MM.1S (cell line): ENCODE measurements at regions not wholly inside any gene's neighbourhood (a gene's known extent, or its start where the extent isn't known, plus 50 kb on each side); places are given as distances from the start of the nearest gene placed in this dataset.

Experiments used
- DNase-seq: peaks from one replicate; pipeline ENCODE4 v3.0.0-alpha.2; 2015
- H2AFZ ChIP-seq: fragments of 300-600 bp; sonication (generic); 2 replicates; pipeline ENCODE4 v1.6.0; 2016; ENCODE audit warnings: antibody characterized with exemption, low read length
- H3F3A ChIP-seq: fragments of 300-600 bp; sonication (generic); 2 replicates; pipeline ENCODE4 v1.6.1; 2016; ENCODE audit warnings: mild to moderate bottlenecking, antibody characterized with exemption, low read length, moderate library complexity, mixed read lengths; ENCODE audit not compliant: insufficient read depth
- H3K27ac ChIP-seq: fragments of 300-600 bp; sonication (generic); 2 replicates; pipeline ENCODE4 v1.5.1; 2016; ENCODE audit warnings: mild to moderate bottlenecking, low read length
- H3K27me3 ChIP-seq: fragments of 300-600 bp; sonication (generic); replicated peaks from 2 replicates; pipeline ENCODE4 v1.6.0; 2016; ENCODE audit warnings: low read length; ENCODE audit not compliant: insufficient read depth
- H3K36me3 ChIP-seq: fragments of 300-600 bp; sonication (generic); replicated peaks from 2 replicates; pipeline ENCODE4 v1.6.1; 2016; ENCODE audit warnings: mild to moderate bottlenecking, low read length, mixed read lengths; ENCODE audit not compliant: insufficient read depth
- H3K4me1 ChIP-seq: fragments of 300-600 bp; sonication (generic); 2 replicates; pipeline ENCODE4 v1.6.1; 2016; ENCODE audit warnings: low read length, mixed read lengths
- H3K4me2 ChIP-seq: fragments of 300-600 bp; sonication (generic); 2 replicates; pipeline ENCODE4 v1.6.0; 2016; ENCODE audit warnings: low read depth, low read length
- H3K4me3 ChIP-seq: fragments of 300-600 bp; sonication (generic); 2 replicates; pipeline ENCODE4 v1.5.1; 2016; ENCODE audit warnings: low read length, mixed read lengths
- H3K79me2 ChIP-seq: fragments of 300-600 bp; sonication (generic); 2 replicates; pipeline ENCODE4 v1.6.1; 2016; ENCODE audit warnings: mixed run types, low read length, mixed read lengths
- H3K9ac ChIP-seq: fragments of 300-600 bp; sonication (generic); 2 replicates; pipeline ENCODE4 v1.6.1; 2016; ENCODE audit warnings: low read length, mixed read lengths
- H3K9me2 ChIP-seq: fragments of 300-600 bp; sonication (generic); replicated peaks from 2 replicates; pipeline ENCODE4 v1.6.1; 2016; ENCODE audit warnings: mild to moderate bottlenecking, low read length, mixed read lengths; ENCODE audit not compliant: insufficient read depth
- H3K9me3 ChIP-seq: fragments of 300-600 bp; sonication (generic); replicated peaks from 2 replicates; pipeline ENCODE4 v1.6.1; 2016; ENCODE audit warnings: mild to moderate bottlenecking, low read length, mixed read lengths; ENCODE audit not compliant: insufficient read depth
- H4K20me1 ChIP-seq: fragments of 300-600 bp; sonication (generic); 2 replicates; pipeline ENCODE4 v1.6.1; 2016; ENCODE audit warnings: mild to moderate bottlenecking, low read length, moderate library complexity, mixed read lengths; ENCODE audit not compliant: insufficient read depth
- EZH2 ChIP-seq: fragments of 300-600 bp; sonication (generic); optimal IDR thresholded peaks from 2 replicates; pipeline ENCODE3; 2017; ENCODE audit warnings: low read depth, mild to moderate bottlenecking, antibody characterized with exemption, low read length, mixed read lengths
- EZH2phosphoT487 ChIP-seq: fragments of 300-600 bp; sonication (generic); IDR thresholded peaks from 2 replicates; pipeline ENCODE4 v1.6.1; 2018; ENCODE audit warnings: antibody characterized with exemption, low read length
- TF ChIP-seq, protein P1 (sequence below): fragments of 300-600 bp; sonication (generic); IDR thresholded peaks from 2 replicates; pipeline ENCODE4 v1.5.1; 2016; ENCODE audit warnings: antibody characterized with exemption, low read length, mixed read lengths

DNA sequence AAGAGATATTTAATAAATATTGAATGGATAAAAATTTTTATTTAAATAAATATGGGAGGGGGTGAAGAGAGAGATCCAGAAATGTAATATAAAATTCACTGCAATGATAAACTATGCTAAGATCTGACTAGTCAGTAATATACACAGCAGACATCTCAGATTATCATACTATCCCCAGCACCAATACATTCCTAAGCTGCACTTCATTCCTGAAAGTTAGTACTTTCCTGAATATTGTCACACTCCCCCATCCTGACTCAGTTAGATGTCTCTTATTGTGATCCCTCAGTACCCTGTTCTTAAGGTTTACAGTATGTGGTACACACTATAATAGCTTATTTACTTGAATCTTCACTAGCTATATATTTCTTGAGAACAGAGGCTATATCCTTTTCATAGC lies 88.3 kb upstream of the KCNQ5 start:
- H3F3A ChIP-seq = no peaks in the 10 kb centered on the region
- no peaks in the 10 kb centered on the region for H4K20me1 ChIP-seq
- no peak overlapping the region for H3K4me3 ChIP-seq
- H3K4me1 ChIP-seq = no peaks in the 10 kb centered on the region
- no peaks in the 10 kb centered on the region for H3K27me3 ChIP-seq
- no peak overlapping the region for H3K9ac ChIP-seq
- no peak overlapping the region for H3K4me2 ChIP-seq
- no peaks in the 10 kb centered on the region for H3K9me3 ChIP-seq
- no peaks in the 10 kb centered on the region for H3K79me2 ChIP-seq
- no peak overlapping the region for H2AFZ ChIP-seq
- H3K36me3 ChIP-seq = no peaks in the 10 kb centered on the region
- TF ChIP-seq EZH2 = no peak
- TF ChIP-seq, protein P1, sequence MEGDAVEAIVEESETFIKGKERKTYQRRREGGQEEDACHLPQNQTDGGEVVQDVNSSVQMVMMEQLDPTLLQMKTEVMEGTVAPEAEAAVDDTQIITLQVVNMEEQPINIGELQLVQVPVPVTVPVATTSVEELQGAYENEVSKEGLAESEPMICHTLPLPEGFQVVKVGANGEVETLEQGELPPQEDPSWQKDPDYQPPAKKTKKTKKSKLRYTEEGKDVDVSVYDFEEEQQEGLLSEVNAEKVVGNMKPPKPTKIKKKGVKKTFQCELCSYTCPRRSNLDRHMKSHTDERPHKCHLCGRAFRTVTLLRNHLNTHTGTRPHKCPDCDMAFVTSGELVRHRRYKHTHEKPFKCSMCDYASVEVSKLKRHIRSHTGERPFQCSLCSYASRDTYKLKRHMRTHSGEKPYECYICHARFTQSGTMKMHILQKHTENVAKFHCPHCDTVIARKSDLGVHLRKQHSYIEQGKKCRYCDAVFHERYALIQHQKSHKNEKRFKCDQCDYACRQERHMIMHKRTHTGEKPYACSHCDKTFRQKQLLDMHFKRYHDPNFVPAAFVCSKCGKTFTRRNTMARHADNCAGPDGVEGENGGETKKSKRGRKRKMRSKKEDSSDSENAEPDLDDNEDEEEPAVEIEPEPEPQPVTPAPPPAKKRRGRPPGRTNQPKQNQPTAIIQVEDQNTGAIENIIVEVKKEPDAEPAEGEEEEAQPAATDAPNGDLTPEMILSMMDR = no peak
- no peak for TF ChIP-seq EZH2phosphoT487
- no peaks in the 10 kb centered on the region for H3K9me2 ChIP-seq
- H3K27ac ChIP-seq = no peak overlapping the region
- DNase-seq = no peak

DNA sequence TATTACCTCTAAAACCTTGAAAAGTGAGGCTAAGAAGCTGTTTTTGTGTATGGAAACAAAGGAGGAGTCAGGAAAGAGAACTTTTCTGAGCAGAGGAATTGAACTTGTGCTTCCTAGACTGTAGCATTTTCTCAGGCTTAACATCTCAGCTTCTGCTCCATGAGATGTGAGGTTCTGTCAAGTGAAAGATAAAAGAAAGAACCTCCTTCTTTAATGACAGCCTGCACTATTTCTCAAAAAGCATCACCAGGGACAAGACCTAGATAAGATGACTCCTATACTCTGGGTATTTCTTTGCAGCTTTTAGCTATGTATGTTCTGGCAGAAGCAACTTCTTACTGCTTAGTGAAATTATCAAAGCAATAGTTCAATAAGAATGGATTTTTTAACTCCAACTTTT lies 87.6 kb upstream of the KCNQ5 start:
- H3K79me2 ChIP-seq = no peaks in the 10 kb centered on the region
- no peak overlapping the region for H3K27ac ChIP-seq
- no peak overlapping the region for H3K9ac ChIP-seq
- no peaks in the 10 kb centered on the region for H4K20me1 ChIP-seq
- H3F3A ChIP-seq = no peaks in the 10 kb centered on the region
- H3K4me3 ChIP-seq = no peak overlapping the region
- no peaks in the 10 kb centered on the region for H3K9me3 ChIP-seq
- H3K4me1 ChIP-seq = no peaks in the 10 kb centered on the region
- H2AFZ ChIP-seq = no peak overlapping the region
- H3K36me3 ChIP-seq = no peaks in the 10 kb centered on the region
- DNase-seq = no peak
- TF ChIP-seq EZH2phosphoT487 = no peak
- TF ChIP-seq EZH2 = no peak
- TF ChIP-seq, protein P1 = no peak
- H3K4me2 ChIP-seq = no peak overlapping the region
- no peaks in the 10 kb centered on the region for H3K9me2 ChIP-seq
- no peaks in the 10 kb centered on the region for H3K27me3 ChIP-seq

DNA sequence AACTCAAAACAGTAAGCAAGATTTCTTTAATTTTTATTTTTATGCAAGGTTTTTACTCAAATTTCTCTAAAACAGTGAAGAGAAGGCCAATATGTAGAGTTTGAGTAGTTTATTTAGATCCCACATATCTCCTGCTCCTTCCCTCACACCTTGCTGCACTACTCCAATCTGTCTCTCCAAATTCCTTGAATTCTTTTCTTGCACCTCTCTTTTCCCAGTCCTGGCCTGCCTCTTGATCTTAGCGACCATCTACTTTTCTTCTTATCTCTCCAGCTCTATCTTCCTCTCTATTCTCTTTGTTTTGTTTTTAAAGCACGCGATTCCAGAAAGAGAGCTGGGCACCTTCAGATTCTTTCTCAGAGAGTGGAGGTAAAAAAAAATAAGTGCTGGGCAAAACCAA lies 86.7 kb upstream of the KCNQ5 start:
- Histone ChIP-seq H3K4me2 (no peak overlapping the region), H3K9me2 (no peaks in the 10 kb centered on the region), H3K27me3 (no peaks in the 10 kb centered on the region), H4K20me1 (no peaks in the 10 kb centered on the region), H3K9me3 (no peaks in the 10 kb centered on the region), H3K4me3 (no peak overlapping the region), H3K79me2 (no peaks in the 10 kb centered on the region), H3K9ac (no peak overlapping the region), H3K4me1 (no peaks in the 10 kb centered on the region), H3K27ac (no peak overlapping the region), H3F3A (no peaks in the 10 kb centered on the region), H2AFZ (no peak overlapping the region), H3K36me3 (no peaks in the 10 kb centered on the region)
- DNase-seq = no peak
- TF ChIP-seq, protein P1 = no peak
- no peak for TF ChIP-seq EZH2
- TF ChIP-seq EZH2phosphoT487 = no peak

DNA sequence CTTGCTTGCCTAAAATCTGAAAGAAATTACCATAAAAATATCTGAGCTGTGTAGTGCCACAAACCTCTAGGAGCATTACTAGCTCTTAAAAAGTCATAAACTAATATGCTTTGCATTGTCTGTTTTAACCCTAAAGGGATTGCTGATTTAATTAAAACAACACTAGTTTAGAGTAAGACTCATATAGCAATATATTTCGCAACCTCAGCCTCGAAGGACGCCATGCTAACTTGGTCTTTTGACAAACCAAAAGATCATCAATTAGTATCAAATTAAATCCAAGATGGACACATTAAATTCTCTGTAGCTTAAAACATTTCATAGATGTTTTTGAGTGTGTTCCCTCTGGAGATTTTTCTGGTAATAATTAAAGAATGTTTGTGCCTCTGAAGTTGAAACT lies 74.8 kb upstream of the KCNQ5 start:
- no peak overlapping the region for H3K27ac ChIP-seq
- H3F3A ChIP-seq = no peaks in the 10 kb centered on the region
- no peaks in the 10 kb centered on the region for H3K4me1 ChIP-seq
- no peaks in the 10 kb centered on the region for H3K36me3 ChIP-seq
- no peak for DNase-seq
- H3K9ac ChIP-seq = no peak overlapping the region
- H3K4me2 ChIP-seq = no peak overlapping the region
- no peak overlapping the region for H3K4me3 ChIP-seq
- H2AFZ ChIP-seq = no peak overlapping the region
- H3K79me2 ChIP-seq = no peaks in the 10 kb centered on the region
- no peaks in the 10 kb centered on the region for H4K20me1 ChIP-seq
- H3K9me3 ChIP-seq = no peaks in the 10 kb centered on the region
- TF ChIP-seq EZH2phosphoT487 (no peak), EZH2 (no peak)
- TF ChIP-seq, protein P1 = no peak
- H3K27me3 ChIP-seq = no peaks in the 10 kb centered on the region
- no peaks in the 10 kb centered on the region for H3K9me2 ChIP-seq
